Keratinocyte (primary cell): ENCODE measurements at regions not wholly inside any gene's neighbourhood (a gene's known extent, or its start where the extent isn't known, plus 50 kb on each side); places are given as distances from the start of the nearest gene placed in this dataset.

Experiments
- CTCF ChIP-seq, 3 experiments: IDR thresholded peaks in 1 of 3; conservative IDR thresholded peaks in 1 of 3; optimal IDR thresholded peaks in 1 of 3; 2 replicates in 2 of 3; 3 replicates in 1 of 3; pipeline versions ENCODE3 to v1.5.1; 2011; ENCODE audit warnings: low read length in 3 of 3, mild to moderate bottlenecking in 3 of 3, moderate library complexity in 2 of 3, control low read depth in 1 of 3, inconsistent platforms in 1 of 3; ENCODE audit not compliant: insufficient read depth in 2 of 3; ENCODE audit errors: extremely low read depth in 1 of 3
- EZH2 ChIP-seq: IDR thresholded peaks from one replicate; pipeline ENCODE4 v1.6.1; 2012; ENCODE audit warnings: inconsistent platforms, mild to moderate bottlenecking, low read length, moderate library complexity

- no peak for TF ChIP-seq CTCF (optimal IDR thresholded peaks at IDR 0.05 in 1 of 3, IDR thresholded peaks at IDR 0.05 in 1 of 3, conservative IDR thresholded peaks at IDR 0.05 in 1 of 3; ENCODE audit: extremely low read depth in 1 of 3, insufficient read depth in 2 of 3, low read length in 3 of 3)
- TF ChIP-seq EZH2: no peak
Observed at GRCh38 chr4:180169966-180170365, 2073.2 kb upstream of the TENM3 start.
